Mesendoderm (in vitro differentiated cells): ENCODE measurements at regions not wholly inside any gene's neighbourhood (a gene's known extent, or its start where the extent isn't known, plus 50 kb on each side); places are given as distances from the start of the nearest gene placed in this dataset.

ENCODE experiments used
- DNase-seq: peaks from one replicate; pipeline ENCODE4 v3.0.0; 2013
- H2AK5ac ChIP-seq: 2 replicates; pipeline ENCODE4 v1.6.1; 2013; ENCODE audit warnings: low read length, inconsistent platforms
- H2BK120ac ChIP-seq: 2 replicates; pipeline ENCODE4 v1.6.1; 2013; ENCODE audit warnings: low read depth, mild to moderate bottlenecking, low read length, moderate library complexity, mixed read lengths
- H2BK15ac ChIP-seq: replicated peaks from 2 replicates; pipeline ENCODE4 v1.6.1; 2013; ENCODE audit warnings: low read depth, mild to moderate bottlenecking, moderate library complexity
- H2BK5ac ChIP-seq: 2 replicates; pipeline ENCODE4 v1.6.1; 2013; ENCODE audit warnings: low read length, inconsistent platforms
- H3K18ac ChIP-seq: 2 replicates; pipeline ENCODE4 v1.6.1; 2013; ENCODE audit warnings: mild to moderate bottlenecking, low read length, mixed read lengths
- H3K23ac ChIP-seq: one replicate; pipeline ENCODE4 v1.6.1; 2013; ENCODE audit warnings: low read length
- H3K27ac ChIP-seq: 2 replicates; pipeline ENCODE4 v1.5.1; 2013; ENCODE audit warnings: low read depth, mild to moderate bottlenecking, inconsistent platforms, low read length, moderate library complexity
- H3K27me3 ChIP-seq: 2 replicates; pipeline ENCODE4 v1.6.1; 2013; ENCODE audit warnings: low read length, control low read depth, mild to moderate bottlenecking, inconsistent platforms; ENCODE audit not compliant: insufficient read depth, poor library complexity
- H3K36me3 ChIP-seq: 2 replicates; pipeline ENCODE4 v1.6.1; 2013; ENCODE audit warnings: low read length, inconsistent platforms; ENCODE audit not compliant: control insufficient read depth, insufficient read depth
- H3K4ac ChIP-seq: one replicate; pipeline ENCODE4 v1.6.1; 2013; ENCODE audit warnings: low read depth, mild to moderate bottlenecking, low read length, moderate library complexity
- H3K4me1 ChIP-seq: 2 replicates; pipeline ENCODE4 v1.6.1; 2013; ENCODE audit warnings: low read depth, low read length, inconsistent platforms; ENCODE audit not compliant: control insufficient read depth
- H3K4me2 ChIP-seq: 2 replicates; pipeline ENCODE4 v1.6.1; 2013; ENCODE audit warnings: low read length
- H3K4me3 ChIP-seq: 2 replicates; pipeline ENCODE4 v1.5.1; 2013; ENCODE audit warnings: mild to moderate bottlenecking, low read length
- H3K56ac ChIP-seq: one replicate; pipeline ENCODE4 v1.6.1; 2013; ENCODE audit warnings: low read length
- H3K79me1 ChIP-seq: 2 replicates; pipeline ENCODE4 v1.6.1; 2013; ENCODE audit warnings: low read length, inconsistent platforms
- H3K79me2 ChIP-seq: 2 replicates; pipeline ENCODE4 v1.6.1; 2013; ENCODE audit warnings: mild to moderate bottlenecking, low read length; ENCODE audit not compliant: control insufficient read depth, insufficient read depth
- H3K9ac ChIP-seq: 2 replicates; pipeline ENCODE4 v1.6.1; 2013; ENCODE audit warnings: low read length, inconsistent platforms
- H4K5ac ChIP-seq: one replicate; pipeline ENCODE4 v1.6.1; 2013; ENCODE audit warnings: low read length
- H4K8ac ChIP-seq: one replicate; pipeline ENCODE4 v1.6.1; 2013; ENCODE audit warnings: low read depth, mild to moderate bottlenecking, control low read depth, low read length, moderate library complexity
- WGBS: extraction: QIAGEN DNeasy Blood & Tissue Kit; methylation state at CpG from one replicate; pipeline ENCODE4 v1.1.7; 2013; ENCODE audit warnings: low lambda C conversion rate, missing lambda C conversion rate; ENCODE audit not compliant: insufficient coverage; ENCODE audit errors: extremely low coverage; 5-methylcytosine and 5-hydroxymethylcytosine counted together

DNA sequence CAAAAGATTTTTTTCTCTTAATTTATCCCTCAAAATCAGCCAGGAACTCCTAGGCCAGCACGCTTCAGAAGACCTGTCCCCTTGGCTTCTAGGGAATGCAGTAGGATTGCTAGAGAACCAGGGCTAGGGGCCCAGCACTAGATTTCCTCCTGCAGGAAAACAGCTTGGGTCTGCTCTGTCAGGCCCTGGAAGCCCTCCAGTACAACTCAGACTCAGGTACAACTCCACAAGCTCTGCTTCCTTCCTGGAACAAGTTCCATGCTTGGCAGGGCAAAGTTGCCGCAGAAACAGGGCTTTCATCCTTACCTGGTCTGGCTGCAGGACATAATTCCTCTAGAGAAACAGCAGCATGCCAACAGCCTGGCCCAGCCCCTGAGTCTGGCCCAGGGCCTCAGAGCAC lies 96.1 kb upstream of the CTNNB1 start:
- H2BK120ac ChIP-seq = no peak overlapping the region
- H3K4me2 ChIP-seq = no peak overlapping the region
- H4K8ac ChIP-seq = no peak overlapping the region
- no peaks in the 10 kb centered on the region for H3K36me3 ChIP-seq
- no peak overlapping the region for H2BK15ac ChIP-seq
- no peak overlapping the region for H3K27ac ChIP-seq
- no peak overlapping the region for H2BK5ac ChIP-seq
- H4K5ac ChIP-seq = no peak overlapping the region
- no peak overlapping the region for H3K4me3 ChIP-seq
- no peak for DNase-seq
- H3K79me2 ChIP-seq = no peaks in the 10 kb centered on the region
- H3K9ac ChIP-seq = no peak overlapping the region
- H3K4ac ChIP-seq = no peak overlapping the region
- H3K56ac ChIP-seq = no peak overlapping the region
- H3K23ac ChIP-seq = no peak overlapping the region
- WGBS = no CpG with 5 or more reads among the region's 2 CpGs
- no peaks in the 10 kb centered on the region for H3K27me3 ChIP-seq
- no peak overlapping the region for H2AK5ac ChIP-seq
- peaks cover 15% of the 10 kb centered on the region for H3K4me1 ChIP-seq
- no peak overlapping the region for H3K18ac ChIP-seq
- H3K79me1 ChIP-seq = no peaks in the 10 kb centered on the region

- H3K27ac ChIP-seq = no peak overlapping the region
- no CpG with 5 or more reads among the region's 3 CpGs for WGBS
Measured at GRCh38 chr3:41104147-41104546, 95.2 kb upstream of the CTNNB1 start.

GRCh38 chr3:41106691-41107090 lies 92.6 kb upstream of the CTNNB1 start:
- Histone ChIP-seq H3K23ac (no peak overlapping the region), H3K36me3 (no peaks in the 10 kb centered on the region), H2BK120ac (no peak overlapping the region), H3K18ac (no peak overlapping the region), H3K56ac (no peak overlapping the region), H2AK5ac (no peak overlapping the region), H3K27me3 (no peaks in the 10 kb centered on the region), H3K9ac (no peak overlapping the region), H3K4ac (no peak overlapping the region), H3K4me3 (no peak overlapping the region), H3K79me2 (no peaks in the 10 kb centered on the region), H3K27ac (no peak overlapping the region), H2BK15ac (no peak overlapping the region), H3K4me1 (peaks cover 3% of the 10 kb centered on the region), H4K5ac (no peak overlapping the region), H2BK5ac (no peak overlapping the region), H3K79me1 (no peaks in the 10 kb centered on the region), H4K8ac (no peak overlapping the region), H3K4me2 (no peak overlapping the region)
- no CpG with 5 or more reads among the region's 2 CpGs for WGBS
- DNase-seq = no peak

More at GRCh38 chr3:41104147-41104546, 95.2 kb upstream of the CTNNB1 start:
- Histone ChIP-seq H3K56ac (no peak overlapping the region), H3K4me2 (no peak overlapping the region), H3K27me3 (no peaks in the 10 kb centered on the region), H3K79me2 (no peaks in the 10 kb centered on the region), H2BK120ac (no peak overlapping the region), H4K8ac (no peak overlapping the region), H3K18ac (peak overlapping the region; percentile 20), H3K36me3 (no peaks in the 10 kb centered on the region), H3K4me1 (peaks cover 15% of the 10 kb centered on the region), H3K4ac (no peak overlapping the region), H4K5ac (no peak overlapping the region), H3K23ac (no peak overlapping the region), H2BK15ac (peak overlapping the region; percentile 43), H3K9ac (no peak overlapping the region), H3K79me1 (no peaks in the 10 kb centered on the region), H2AK5ac (no peak overlapping the region), H3K4me3 (no peak overlapping the region), H2BK5ac (no peak overlapping the region)
- peak; percentile 3 for DNase-seq

GRCh38 chr3:41111011-41111410 lies 88.3 kb upstream of the CTNNB1 start:
- Histone ChIP-seq H3K9ac (no peak overlapping the region), H3K18ac (no peak overlapping the region), H3K23ac (no peak overlapping the region), H3K4me1 (no peaks in the 10 kb centered on the region), H2BK15ac (no peak overlapping the region), H3K56ac (no peak overlapping the region), H3K79me2 (no peaks in the 10 kb centered on the region), H2BK120ac (no peak overlapping the region), H2AK5ac (no peak overlapping the region), H4K8ac (no peak overlapping the region), H3K4ac (no peak overlapping the region), H2BK5ac (no peak overlapping the region), H3K4me2 (no peak overlapping the region), H3K4me3 (no peak overlapping the region), H3K27me3 (no peaks in the 10 kb centered on the region), H4K5ac (no peak overlapping the region), H3K27ac (no peak overlapping the region), H3K79me1 (no peaks in the 10 kb centered on the region), H3K36me3 (no peaks in the 10 kb centered on the region)
- DNase-seq = no peak
- no CpG with 5 or more reads among the region's 2 CpGs for WGBS

- Histone ChIP-seq H3K4me1 (no peaks in the 10 kb centered on the region), H4K8ac (no peak overlapping the region), H3K56ac (no peak overlapping the region), H3K23ac (no peak overlapping the region), H2BK5ac (no peak overlapping the region), H3K4ac (no peak overlapping the region), H3K4me3 (no peak overlapping the region), H3K27ac (no peak overlapping the region), H3K18ac (no peak overlapping the region), H2BK120ac (no peak overlapping the region), H3K9ac (no peak overlapping the region), H4K5ac (no peak overlapping the region), H3K36me3 (no peaks in the 10 kb centered on the region), H2AK5ac (no peak overlapping the region), H2BK15ac (no peak overlapping the region), H3K27me3 (no peaks in the 10 kb centered on the region), H3K4me2 (no peak overlapping the region), H3K79me1 (no peaks in the 10 kb centered on the region), H3K79me2 (no peaks in the 10 kb centered on the region)
- DNase-seq = no peak
- WGBS = no CpG with 5 or more reads among the region's 2 CpGs
Measured at GRCh38 chr3:41112466-41112865, 86.8 kb upstream of the CTNNB1 start.

- no peak overlapping the region for H3K18ac ChIP-seq
- H3K23ac ChIP-seq = no peak overlapping the region
- H3K56ac ChIP-seq = no peak overlapping the region
- no CpG with 5 or more reads among the region's 4 CpGs for WGBS
- H3K27ac ChIP-seq = no peak overlapping the region
- no peak overlapping the region for H2AK5ac ChIP-seq
- H3K4me3 ChIP-seq = no peak overlapping the region
- no peak overlapping the region for H3K4ac ChIP-seq
- H2BK15ac ChIP-seq = no peak overlapping the region
- no peak for DNase-seq
- H3K79me1 ChIP-seq = no peaks in the 10 kb centered on the region
- no peaks in the 10 kb centered on the region for H3K27me3 ChIP-seq
- H3K4me2 ChIP-seq = no peak overlapping the region
- no peaks in the 10 kb centered on the region for H3K79me2 ChIP-seq
- H3K4me1 ChIP-seq = no peaks in the 10 kb centered on the region
- no peak overlapping the region for H2BK5ac ChIP-seq
- H2BK120ac ChIP-seq = no peak overlapping the region
- no peak overlapping the region for H4K8ac ChIP-seq
- no peak overlapping the region for H4K5ac ChIP-seq
- no peaks in the 10 kb centered on the region for H3K36me3 ChIP-seq
- H3K9ac ChIP-seq = no peak overlapping the region
Measured at GRCh38 chr3:41115069-41115468, 84.2 kb upstream of the CTNNB1 start.
